Islet precursor cell (in vitro differentiated cells): ENCODE measurements at regions not wholly inside any gene's neighbourhood (a gene's known extent, or its start where the extent isn't known, plus 50 kb on each side); places are given as distances from the start of the nearest gene placed in this dataset.

ENCODE experiments used
- DNase-seq: peaks from one replicate; pipeline ENCODE4 v3.0.0-alpha.2; 2018

- no peak for DNase-seq
These were observed 136.6 kb downstream of the PIK3R1 start for GRCh38 chr5:68352166-68352565.

- DNase-seq = no peak
These were observed 138.0 kb downstream of the PIK3R1 start for GRCh38 chr5:68353605-68354004.

GRCh38 chr5:68354315-68354714 lies 138.8 kb downstream of the PIK3R1 start:
- no peak for DNase-seq

GRCh38 chr5:68356216-68356615 lies 140.7 kb downstream of the PIK3R1 start:
- DNase-seq = no peak

GRCh38 chr5:68356623-68357022 lies 141.1 kb downstream of the PIK3R1 start:
- DNase-seq = no peak

- DNase-seq = no peak
These were observed 144.1 kb downstream of the PIK3R1 start for GRCh38 chr5:68359699-68360098.

- DNase-seq = no peak
These were observed 146.8 kb downstream of the PIK3R1 start for GRCh38 chr5:68362331-68362730.

GRCh38 chr5:68365889-68366288 lies 150.3 kb downstream of the PIK3R1 start:
- DNase-seq = no peak

- DNase-seq = no peak
These were observed 151.7 kb downstream of the PIK3R1 start for GRCh38 chr5:68367287-68367686.

GRCh38 chr5:68367717-68368116 lies 152.2 kb downstream of the PIK3R1 start:
- DNase-seq = no peak

- DNase-seq = no peak
These were observed 152.9 kb downstream of the PIK3R1 start for GRCh38 chr5:68368311-68369022.

- DNase-seq = no peak
These were observed 153.4 kb downstream of the PIK3R1 start for GRCh38 chr5:68369023-68369359.

GRCh38 chr5:68369457-68370125 lies 154.0 kb downstream of the PIK3R1 start:
- DNase-seq = no peak

GRCh38 chr5:68370196-68370595 lies 154.6 kb downstream of the PIK3R1 start:
- DNase-seq = no peak

- DNase-seq = no peak
These were observed 156.1 kb downstream of the PIK3R1 start for GRCh38 chr5:68371607-68372006.

- DNase-seq = no peak
These were observed 156.6 kb downstream of the PIK3R1 start for GRCh38 chr5:68372161-68372560.

- no peak for DNase-seq
These were observed 157.5 kb downstream of the PIK3R1 start for GRCh38 chr5:68373050-68373449.

GRCh38 chr5:68374796-68375518 lies 159.4 kb downstream of the PIK3R1 start:
- DNase-seq = no peak

- no peak for DNase-seq
These were observed 160.0 kb downstream of the PIK3R1 start for GRCh38 chr5:68375540-68375939.

- no peak for DNase-seq
These were observed 161.4 kb downstream of the PIK3R1 start for GRCh38 chr5:68376935-68377334.

- no peak for DNase-seq
These were observed 162.2 kb downstream of the PIK3R1 start for GRCh38 chr5:68377733-68378132.

GRCh38 chr5:68378204-68378820 lies 162.8 kb downstream of the PIK3R1 start:
- DNase-seq = no peak

GRCh38 chr5:68379275-68380036 lies 163.9 kb downstream of the PIK3R1 start:
- DNase-seq = no peak
